SKM-1 treated with dmso at 0.1 percent for 144 hours (cell line): ENCODE measurements at regions not wholly inside any gene's neighbourhood (a gene's known extent, or its start where the extent isn't known, plus 50 kb on each side); places are given as distances from the start of the nearest gene placed in this dataset.

ENCODE experiments used
- DNase-seq: peaks from one replicate; lab custom pipeline; 2025; ENCODE audit not compliant: unreplicated experiment; lab: John Stamatoyannopoulos, UW

DNA sequence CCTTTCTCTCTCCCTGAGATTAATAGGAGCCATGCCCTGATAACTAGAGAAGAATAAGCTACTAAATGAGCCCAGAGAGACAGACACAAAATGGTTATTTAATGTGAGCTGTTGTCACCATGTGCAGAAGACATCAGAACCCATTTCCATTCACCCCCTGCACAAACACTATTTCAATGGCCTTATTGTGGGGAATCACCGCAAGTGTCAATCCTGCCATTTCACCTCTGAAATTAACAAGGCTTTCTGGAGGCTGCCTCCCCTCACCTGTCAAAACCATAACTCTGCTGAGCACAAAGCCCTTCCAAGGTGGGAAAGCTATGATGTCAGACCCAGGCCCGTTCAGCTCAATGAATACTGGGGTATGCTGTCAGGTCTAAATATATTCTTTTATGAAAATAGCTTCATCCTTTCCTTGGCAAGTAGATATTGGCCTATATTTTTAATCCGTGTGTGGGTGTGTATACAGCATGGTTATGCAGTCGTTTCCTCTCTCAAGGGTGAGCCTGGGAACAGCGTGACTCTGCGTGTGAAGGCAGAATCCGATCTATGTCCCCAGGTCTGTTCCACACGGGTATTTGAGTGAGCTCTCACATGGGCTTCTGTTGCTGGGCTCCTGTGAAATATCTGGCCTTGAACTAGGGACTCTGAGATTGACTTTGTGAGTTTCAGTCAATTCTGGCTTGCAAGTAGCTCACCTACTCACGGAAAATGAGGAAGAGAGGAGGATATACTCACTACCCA, 266.3 kb downstream of the FBXW7 start:
- no peak for DNase-seq

DNA sequence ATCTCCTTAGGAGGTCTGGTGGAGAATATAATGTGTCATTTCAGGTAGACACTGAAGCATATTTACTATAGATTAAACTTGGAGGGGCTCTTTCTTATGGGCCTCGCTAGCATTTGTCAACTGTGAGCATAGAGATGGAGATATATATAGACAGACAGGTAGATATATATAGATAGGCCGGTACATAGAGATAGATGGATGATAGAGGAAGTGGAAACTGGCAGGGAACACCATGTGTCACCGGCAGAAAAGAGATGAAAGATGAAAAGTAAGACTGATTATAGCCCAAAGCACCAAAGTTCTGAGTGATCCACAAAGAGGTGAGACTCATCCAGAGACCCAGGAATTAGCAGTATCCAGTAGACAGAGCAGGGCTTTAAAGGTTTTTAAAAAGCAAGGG, 268.1 kb downstream of the FBXW7 start:
- no peak for DNase-seq

DNA sequence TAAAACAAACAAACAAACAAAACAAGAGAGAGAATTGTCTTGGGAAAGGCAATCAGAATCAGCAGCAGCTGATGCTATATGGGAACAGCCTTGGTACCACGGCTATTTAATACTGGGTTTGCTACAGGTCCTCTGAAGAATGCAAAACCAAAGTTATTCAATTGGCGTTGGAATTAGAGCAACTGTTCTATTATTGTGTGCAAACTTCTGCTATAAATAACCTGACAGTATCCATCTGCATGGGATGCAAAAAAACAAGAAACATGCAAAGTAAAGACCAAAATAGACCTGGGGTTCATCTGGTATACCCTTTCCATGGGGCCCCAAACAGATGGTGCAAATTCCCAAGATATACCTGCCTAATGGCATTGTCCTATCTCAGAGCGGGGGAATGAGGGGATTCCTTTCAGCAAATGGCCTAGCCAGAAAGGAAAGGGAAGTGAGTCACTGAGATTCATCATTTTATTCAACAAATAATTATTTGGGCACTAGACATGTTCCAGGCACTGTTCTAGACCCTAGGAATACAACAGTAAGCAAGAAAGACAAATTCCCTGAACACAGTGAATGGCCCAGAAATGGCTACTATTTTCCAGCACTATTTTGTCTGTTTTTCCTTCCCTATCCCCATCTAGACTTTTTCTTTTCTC, 268.9 kb downstream of the FBXW7 start:
- DNase-seq = no peak

DNA sequence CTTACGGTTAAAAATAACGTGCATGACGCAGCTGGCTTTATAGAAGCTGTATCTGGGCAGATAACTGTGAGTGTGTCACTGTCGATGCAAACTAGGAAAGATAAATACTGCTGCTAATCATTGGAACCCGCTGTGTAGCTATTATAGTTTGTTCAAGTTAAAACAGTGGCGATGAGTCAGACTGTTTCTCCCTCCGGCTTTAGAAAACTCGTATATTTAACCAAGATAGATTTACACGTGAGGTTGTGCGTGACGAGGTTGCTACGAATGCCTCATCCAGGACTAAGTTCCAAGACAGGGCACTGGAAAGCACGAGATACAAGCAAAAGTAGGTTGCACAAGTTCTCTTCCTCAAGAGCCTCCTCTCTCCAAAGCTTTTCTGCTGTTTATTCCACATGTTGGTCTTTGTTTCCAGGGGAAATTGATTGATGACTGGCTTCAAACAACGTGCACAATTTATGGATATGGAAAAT, 270.7 kb downstream of the FBXW7 start:
- DNase-seq = no peak

DNA sequence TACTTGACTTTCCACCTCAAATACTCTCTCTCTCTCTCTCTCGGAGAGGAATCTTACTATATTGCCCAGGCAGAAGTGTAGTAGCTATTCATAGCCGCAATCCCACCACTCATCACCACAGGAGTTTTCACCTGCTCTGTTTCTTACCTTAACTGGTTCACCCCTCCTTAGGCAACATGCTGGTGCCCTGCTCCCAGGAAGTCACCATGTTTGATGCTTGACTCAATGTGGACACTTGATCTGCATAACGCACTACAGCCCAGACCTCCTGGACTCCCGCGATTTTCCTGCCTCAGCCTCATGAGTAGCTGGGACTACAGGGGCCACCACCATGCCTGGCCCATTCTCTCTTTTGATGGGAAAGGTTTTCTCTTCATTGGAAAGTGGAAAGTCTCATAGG, 271.8 kb downstream of the FBXW7 start:
- no peak for DNase-seq

DNA sequence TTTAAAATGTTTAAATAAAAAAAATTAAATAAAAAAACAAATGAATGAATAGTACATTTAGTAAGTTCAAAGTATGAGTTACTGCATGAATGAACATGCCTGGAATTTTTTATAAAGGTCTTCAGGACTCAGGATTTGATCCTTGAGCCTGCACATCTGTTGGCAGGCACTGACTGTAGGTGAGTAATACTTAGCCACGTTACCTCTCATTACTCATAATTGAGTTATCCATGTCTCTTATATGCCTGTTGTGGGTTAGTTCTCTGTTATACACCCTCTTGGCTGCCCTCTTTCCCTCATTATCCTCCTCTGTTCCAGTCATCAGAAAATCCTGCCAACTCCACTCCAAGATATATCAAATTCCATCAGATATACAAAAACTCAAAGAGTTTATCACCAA, 276.0 kb downstream of the FBXW7 start:
- no peak for DNase-seq

DNA sequence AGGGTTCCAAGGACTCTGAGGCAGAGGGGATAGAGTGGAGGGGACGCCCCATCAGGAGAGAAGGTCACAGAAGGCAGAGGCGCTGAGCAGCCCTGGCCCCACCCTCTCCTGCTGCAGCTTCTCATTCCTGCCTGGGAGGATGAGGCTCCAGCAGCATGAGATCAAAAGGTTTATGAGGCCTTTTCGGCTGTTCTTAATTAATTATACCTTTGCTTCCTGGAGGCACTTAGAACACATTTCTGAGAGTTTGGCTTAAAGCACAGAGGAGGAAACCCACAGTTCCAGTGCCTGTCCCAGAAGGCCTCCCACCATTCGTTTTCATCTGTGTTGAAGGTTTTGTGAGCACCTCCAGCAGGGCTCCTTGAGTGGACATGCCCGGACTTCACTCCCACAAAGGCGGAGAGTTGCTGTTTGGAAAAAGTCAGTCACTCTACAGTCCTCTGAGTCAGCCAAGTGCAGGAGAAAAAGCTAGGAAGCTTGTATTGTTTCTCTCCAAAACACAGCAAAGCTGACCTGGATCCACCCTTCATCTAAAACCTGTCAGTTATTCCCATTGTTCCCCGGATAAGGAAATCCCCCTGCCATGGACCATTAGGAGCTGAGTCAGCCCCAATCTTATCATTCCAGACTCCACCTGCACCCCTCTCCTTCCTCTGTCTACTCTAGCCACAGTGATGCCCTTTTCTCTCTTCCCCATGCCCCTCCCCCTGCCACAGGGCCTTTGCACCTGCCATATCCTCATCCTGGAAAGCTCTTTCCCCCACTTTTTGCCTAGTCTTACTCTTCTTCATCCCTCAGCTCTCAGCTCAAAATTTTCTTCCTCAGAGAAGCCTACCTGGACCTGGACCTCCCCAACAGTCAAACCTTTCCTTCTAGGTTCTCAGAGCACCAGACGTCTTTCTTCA, 276.8 kb downstream of the FBXW7 start:
- no peak for DNase-seq

DNA sequence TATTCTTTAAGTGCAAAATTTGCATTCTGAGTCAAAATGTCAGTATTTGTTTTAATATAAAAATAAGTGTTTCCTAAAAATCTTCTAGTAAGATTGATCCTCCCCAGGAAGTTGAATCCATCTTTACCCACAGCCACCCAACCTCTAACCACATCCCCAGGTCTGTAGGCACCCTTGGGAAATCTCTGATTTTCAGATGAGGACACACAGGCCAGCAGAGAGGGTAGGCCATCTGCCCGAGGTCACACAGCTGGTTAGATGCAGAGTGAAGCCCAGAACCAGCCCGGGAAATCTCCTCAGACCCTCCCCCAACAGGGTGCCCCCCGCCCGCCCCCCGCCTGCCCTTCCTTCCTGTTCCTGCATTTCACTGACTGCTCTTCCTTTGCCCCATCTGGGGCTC, 277.5 kb downstream of the FBXW7 start:
- DNase-seq = no peak

DNA sequence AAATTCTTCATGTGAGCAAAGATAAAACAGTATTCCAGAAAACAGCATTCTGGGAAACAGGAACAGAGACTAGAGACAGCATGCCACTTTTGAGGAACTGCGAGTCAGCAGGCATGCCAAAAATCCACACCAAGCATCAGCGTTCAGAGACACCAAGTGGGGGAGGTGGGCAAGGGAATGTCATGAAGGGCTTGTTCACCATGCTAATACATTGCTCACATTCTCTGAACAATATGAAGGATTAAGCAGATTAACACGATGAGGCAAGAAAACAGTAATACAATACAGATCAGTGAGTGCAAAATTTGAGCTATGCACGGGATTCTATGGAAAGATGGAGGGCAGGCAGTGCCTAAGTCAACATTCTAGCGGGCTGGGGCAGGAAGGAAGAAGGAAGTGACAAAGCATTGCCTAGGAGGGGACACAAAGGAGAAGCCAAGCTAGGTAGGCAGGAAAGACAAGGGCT, 278.3 kb downstream of the FBXW7 start:
- DNase-seq = peak; percentile 16

DNA sequence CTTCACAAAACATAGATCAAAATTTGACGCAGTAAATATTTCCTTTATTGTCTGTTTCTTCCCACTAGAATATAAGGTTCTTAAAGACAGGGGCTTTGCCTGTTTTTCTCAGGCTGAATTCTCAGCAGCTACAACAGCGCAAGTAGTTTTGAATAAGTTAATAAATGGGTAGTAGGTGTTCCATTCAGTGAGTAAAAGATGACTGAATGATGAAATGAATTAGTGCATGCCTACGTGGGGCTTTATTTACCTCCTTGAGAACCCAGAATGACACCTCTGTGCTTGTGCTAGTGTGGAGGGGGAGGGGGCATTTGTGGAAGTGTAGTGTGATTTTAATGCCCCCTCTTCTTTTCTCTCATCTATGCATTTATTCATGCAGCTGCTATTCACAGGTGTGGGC, 278.9 kb downstream of the FBXW7 start:
- no peak for DNase-seq

DNA sequence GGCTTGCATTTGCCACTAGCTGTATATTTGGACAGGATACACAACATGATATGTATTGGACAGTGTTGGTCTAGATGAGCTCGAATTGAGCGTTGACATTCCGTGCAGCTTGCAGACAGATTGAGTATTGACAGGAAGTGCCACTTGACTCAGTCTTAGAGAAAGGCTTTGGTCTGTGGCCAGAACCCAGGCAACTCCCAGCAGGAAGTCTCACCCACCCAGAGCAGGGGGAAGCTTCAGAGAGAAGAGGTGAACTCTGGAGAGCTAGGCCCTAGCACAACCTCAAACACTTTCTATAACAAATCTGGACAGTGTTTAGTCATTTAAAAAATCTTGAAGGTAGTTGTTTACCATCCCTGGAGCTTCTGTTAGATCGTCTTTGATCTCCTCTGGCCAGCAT, 280.5 kb downstream of the FBXW7 start:
- no peak for DNase-seq

DNA sequence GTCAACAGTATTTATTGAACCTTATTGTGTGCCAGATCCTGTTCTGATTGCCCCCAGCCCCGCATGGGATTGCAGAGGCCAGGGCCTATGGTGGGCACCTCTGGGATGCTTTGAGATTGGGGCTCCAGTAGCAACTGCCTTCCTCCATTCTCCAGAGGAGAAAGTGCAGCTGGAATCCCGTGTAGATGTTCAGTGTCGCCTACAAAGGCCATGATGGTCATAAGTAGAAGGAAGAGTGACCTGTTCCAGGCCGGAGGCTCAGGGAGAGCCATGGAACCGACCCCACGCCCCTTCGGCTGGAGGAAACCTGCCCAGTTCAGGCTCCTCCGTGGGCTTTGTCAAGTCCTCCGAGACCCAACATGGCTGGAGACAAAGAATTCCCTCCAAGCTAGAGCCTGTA, 287.5 kb downstream of the FBXW7 start:
- DNase-seq = no peak

DNA sequence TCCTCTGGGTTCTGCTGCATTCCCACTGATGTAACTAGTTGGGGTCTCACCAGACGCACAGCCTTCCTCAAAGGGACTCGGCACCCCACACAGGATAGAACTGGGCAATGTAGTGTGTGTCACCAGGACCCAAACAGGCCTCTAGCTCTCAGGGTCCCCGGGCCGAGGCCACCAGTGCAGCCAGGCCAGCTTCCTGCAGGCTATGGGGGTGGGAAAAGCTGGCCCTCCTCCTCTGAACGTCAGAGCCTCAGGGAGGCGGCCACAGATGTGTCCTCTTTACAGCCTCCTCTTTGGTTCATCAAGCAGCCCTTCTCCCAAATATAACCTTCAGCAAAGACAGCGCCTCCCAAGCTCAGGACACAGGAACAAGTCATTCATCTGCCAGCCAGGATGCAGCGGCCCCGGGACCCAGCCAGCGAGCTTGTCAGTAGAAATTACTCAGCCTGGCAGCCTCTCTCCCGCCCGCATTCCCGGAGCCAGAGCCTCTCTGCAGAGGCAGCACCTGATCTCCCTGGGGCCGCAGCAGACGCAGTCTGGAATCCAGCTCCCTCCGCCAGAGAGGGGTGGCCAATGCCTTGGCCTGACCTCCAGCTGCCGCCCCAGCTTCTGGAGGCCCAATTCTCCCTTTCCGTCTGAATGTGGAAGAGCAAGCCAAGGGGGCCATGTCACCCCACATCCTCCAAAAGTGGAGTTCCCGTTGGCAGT, 288.5 kb downstream of the FBXW7 start:
- no peak for DNase-seq

DNA sequence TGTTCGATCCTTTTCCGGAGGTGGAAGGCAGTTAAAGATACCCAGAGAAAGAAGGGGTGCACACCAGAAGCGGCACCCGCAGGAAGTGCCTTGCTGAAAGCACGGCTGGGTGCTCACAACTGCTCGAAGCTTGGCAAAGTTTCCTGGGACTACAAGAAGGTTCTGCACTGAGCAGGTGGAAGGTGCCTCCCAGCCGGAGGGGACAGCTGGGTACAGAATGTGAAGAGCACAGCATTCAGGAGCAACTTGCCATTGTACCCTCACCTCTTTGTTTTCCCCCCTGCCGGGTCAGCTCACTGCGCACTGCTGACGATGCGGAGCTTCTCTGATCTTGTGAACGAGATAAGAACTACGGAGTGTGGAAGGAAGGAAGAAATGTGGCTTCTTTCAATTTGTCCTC, 289.2 kb downstream of the FBXW7 start:
- DNase-seq = no peak

DNA sequence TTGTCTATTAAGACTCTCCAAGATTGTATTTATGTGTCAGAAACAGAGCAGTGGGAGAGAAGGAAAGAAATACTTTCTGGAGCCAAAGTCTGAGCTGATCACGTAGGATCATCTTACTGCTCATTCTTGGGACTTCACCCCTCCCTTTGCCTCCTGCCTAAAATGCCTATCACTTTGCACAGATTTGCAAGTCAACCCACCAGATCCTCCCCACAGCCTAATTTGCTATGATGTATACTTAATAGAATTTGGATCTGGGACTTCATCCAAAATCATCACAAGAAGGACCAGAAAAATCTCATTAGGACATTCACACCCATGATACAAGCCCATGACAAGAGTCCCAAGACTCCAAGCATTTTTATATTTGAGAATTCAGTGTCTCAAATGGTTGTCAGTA, 290.2 kb downstream of the FBXW7 start:
- no peak for DNase-seq

DNA sequence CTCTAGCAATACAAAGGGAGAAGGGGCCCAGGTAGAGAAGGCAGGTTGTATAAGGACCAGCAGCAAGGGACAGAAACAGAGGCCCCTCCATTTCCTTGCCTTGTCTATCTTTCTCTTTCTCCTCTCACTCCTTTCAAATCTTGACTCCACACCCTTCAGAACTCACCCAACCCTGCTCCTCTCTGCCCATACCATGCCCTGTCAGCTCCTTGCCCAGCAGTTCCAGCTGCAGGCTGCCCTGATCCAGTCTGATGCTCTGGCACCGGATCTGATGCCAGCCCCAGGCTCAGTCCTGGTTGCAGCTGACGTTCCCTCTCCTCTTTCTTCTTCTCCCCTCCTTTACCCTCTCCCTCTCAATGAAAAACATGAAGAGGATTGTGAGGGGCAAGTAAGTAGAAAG, 291.2 kb downstream of the FBXW7 start:
- DNase-seq = no peak

DNA sequence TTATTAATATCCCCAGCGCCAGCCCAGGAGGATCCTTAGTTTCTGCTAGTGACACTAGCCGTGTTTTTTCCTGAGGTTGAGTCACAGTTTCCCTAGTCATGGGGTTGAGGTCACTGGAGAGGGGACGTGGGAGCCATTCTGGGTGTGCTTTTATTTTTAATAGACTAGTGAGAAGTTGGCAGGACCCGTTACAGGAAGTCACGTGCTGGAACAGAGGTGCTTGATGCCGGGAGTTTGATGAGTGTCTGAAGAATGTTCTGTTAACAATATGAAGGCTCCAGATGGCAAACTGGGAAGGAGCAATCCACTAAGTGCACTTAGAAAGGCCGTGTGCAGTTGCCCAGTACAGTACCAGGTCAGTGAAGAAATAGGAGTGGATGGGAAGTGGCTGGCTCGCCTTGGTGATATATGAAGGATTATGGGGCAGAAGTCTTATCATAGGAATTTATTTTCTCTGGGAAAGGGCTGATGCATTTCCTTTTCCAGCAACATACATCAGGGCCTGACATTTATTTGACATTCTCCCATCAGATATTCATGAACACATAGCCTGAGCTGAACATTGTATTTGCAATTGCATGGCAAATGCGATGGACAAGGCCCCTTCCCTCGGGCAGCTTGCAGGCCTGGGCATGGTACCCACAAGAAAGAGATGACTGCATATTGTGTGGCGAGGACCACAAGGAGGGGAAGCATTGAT, 291.8 kb downstream of the FBXW7 start:
- DNase-seq = no peak

DNA sequence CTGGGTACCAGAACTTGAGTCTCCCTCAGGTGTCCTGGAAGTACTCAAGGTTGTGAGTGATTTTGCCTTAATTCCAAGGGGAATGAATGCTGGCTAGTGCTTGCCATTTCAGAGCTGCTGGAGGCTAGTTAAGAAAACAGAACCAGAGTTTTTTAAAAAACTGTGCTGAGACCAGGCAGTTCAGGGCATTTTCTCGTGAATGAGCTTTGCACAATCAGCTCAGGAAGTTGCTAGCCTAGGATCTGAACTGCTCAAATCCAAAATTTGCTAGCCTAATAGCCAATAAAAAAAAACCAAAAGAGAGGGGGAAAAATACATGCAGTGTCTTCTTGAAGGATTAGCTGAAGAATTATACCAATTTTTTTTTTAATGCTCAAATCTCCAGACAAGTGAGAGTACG, 292.7 kb downstream of the FBXW7 start:
- DNase-seq = no peak

DNA sequence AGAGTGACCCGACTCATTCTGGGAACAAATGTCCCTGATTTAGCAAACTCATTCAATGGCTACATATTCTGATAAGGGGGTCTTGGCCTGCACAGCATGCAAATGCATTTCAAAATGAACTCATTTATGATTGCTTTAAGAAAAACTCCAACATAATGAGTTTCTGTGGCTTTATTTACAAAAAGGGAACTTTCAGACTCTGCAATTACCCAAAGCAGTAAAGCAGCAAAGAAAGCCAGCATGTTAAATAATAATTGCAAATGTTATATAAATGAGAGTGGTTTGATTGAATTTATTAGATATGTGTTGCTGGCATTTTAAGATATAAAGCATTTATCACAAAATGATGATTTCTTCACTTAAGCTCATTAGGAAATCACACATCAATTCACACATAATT, 295.7 kb downstream of the FBXW7 start:
- DNase-seq = no peak

DNA sequence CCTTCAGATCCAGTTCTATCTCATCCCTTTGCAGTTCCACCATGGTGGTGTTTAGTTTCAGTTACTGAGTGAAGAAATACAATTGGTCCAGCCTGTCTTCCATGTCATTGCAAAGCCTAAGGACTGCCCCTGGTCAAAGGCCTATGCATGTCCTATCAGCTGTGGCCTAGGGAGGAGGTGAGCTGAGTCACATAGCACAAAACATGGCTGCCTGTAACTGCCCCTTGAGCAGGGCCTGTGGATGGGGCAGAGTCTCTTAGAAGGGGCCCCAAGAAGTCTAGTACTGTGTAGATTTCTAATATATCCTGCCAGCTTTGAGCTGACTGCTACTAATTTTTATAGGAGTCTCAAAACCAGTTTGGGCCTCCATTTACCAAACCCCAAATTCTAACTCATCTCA, 296.7 kb downstream of the FBXW7 start:
- no peak for DNase-seq
